HG03045 (cell line): ENCODE measurements at regions not wholly inside any gene's neighbourhood (a gene's known extent, or its start where the extent isn't known, plus 50 kb on each side); places are given as distances from the start of the nearest gene placed in this dataset.

Experiments
- ATAC-seq: cut with Tn5 transposase; IDR thresholded peaks from one replicate; pipeline ENCODE4 v1.9.1; 2021; ENCODE audit warnings: mild to moderate bottlenecking, moderate library complexity; ENCODE audit not compliant: unreplicated experiment

DNA sequence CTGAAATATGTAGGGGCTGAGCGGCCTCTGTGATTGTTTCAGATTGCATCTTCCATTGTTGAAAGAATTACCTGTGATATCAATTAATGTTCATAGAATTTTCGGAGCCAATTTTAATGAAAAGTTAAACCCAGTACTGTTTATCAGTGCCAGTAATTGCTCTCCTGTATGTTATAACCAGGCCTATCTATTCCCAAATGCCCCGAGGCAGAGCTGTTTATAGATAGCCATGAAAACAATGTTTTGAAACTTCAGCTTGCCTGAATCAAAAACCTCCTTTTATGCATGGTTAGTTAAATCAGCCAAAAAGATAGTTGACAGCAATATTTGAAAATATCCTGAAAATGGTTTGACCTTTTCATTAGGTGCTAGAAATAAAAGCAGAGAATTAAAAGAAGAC is 50.1 kb upstream of the HDAC9 start:
- no peak for ATAC-seq
